Medulla oblongata (tissue), 1 donor: ENCODE measurements at regions not wholly inside any gene's neighbourhood (a gene's known extent, or its start where the extent isn't known, plus 50 kb on each side); places are given as distances from the start of the nearest gene placed in this dataset.

Experiments
- DNase-seq: peaks from one replicate; pipeline ENCODE4 v3.0.0-alpha.2; 2015; ENCODE audit errors: extremely low spot score

DNA sequence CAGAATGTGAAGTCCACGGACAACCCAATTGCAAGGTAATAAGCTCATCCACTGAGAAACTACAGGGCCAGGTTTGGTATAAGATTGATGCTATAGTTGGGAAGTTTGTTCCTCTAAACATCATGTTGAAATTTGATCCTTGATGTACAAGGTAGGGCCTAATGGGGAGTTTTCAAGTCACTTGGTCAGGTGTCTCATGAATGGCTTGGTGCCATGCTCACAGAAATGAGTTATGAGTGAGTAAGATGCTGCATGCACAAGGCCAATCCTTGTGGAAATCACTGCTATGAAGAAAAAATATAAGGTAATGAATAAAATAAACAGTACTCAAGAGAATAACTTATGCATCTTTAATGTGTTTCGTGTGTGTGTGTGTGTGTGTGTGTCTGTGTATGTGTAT is 1891.2 kb downstream of the NCAM2 start:
- DNase-seq, result no peak

- no peak for DNase-seq
These were observed 1892.4 kb downstream of the NCAM2 start for GRCh38 chr21:22890656-22891055.

DNA sequence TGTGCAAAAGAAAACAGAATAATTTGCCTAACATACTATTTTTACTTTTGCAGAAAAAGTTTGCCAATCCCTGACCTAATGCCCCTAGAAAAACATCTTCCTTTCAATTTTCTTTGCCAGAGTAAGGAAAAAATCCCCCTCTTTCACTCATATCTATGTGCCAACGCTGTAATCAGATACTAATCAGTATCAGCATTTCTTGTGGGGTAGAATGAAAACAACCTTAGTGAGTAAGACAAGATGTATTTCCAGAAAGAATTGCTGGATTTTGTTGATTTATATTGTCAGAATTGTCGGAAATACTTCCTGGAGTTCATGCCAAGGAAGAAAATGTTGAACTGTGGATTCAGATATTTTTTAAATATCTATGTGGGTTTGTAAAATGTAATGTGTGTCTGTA is 1893.8 kb downstream of the NCAM2 start:
- DNase-seq, result no peak

DNA sequence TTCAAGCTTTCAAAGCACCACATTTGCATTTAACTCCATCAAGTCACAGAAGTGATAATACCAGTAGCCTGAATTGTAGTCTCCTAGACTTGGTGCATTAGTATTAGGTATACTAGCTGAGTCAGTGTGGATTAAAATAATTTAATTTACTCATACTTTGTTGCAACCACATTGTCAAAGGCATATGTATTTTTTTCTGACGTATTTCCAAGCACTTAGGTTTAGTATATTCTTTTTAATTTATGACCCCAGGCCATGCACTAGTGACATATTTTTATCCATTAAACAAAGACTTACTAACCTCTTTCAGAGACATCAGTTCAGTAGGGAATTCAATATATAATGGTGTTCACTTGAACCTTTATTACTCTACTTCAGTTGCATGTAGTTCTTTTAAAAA is 1894.5 kb downstream of the NCAM2 start:
- DNase-seq, result no peak

DNA sequence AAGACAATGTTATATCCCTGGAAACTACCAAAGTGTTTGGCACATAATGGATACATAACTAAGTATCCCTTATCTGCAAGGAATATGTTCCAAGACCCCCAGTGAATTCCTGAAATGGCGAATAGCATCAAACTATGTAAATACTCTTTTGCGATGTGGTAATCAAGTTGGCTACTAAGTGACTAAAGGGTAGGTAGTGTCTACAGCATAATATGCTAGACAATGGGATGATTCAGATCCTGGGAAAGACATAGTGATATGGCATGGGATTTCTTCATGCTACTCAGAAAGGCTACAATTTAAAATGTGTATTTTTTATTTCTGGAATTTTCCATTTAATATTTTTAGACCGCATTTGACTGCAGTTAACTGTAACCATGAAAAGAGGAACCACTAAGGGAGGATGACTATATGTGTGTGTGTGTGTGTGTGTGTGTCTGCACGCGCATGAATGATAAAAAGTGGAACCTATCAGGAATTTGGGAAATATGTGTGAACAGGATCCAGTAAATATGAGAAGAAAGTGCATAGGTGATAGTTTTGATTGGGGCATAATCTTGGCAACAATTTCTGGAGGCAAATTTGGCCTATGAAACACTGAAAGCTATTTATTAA is 1899.9 kb downstream of the NCAM2 start:
- no peak for DNase-seq

DNA sequence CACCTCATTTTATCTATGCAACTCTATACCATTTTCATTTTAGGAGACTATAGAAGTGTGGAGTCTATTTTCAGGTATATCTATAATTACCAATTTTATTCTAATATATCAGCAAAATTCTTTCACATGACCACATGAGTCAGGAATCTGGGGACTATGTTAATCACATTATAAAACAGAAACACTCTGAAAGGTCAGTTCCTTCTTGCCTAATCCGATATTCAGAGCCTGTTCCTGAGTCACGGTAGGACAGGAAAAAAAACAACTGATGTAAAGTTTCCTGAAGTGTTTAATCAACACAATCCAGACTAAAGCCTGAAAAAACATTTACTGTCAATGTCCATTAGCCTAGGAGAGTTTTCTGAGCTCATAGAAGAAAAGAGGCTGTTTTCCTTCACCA is 1902.3 kb downstream of the NCAM2 start:
- DNase-seq, result no peak

- no peak for DNase-seq
These were observed 1905.6 kb downstream of the NCAM2 start for GRCh38 chr21:22903851-22904250.

DNA sequence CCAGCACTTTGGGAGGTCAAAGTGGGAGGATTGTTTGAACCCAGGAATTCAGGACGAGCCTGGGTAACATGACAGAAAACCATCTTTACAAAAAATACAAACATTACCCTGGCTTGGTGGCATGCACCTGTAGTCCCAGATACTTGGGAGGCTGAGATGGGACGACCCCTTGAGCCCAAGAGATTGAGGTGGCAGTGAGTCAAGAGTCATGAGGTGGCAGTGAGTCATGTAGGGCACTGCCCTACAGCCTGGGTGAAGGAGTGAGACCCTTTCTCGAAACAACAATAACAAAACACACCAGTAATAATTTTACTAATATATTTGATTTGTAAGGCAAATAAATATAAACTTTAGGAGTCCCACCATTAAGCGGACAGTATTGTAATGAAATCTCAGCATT is 1906.2 kb downstream of the NCAM2 start:
- DNase-seq, result no peak

GRCh38 chr21:22925032-22925431 is 1926.8 kb downstream of the NCAM2 start:
- DNase-seq, result no peak

DNA sequence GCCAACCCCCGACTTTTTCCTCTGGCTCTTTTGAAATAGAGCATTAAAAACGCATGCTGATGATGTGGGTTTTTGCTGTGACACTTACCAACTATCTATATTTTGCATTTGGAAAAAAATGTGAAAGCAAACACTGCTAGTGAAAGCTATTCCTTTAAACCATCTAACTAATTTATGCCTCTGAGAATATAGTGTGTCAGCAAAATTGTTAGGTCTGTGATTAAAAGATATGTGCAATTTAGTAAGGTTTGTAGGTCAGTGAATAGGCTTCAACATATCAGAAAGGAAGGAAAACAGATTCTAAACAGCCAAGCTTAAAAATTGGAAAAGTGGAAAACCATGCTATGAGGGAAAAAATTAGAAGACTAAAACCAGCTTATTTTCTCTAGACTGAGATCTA is 1929.3 kb downstream of the NCAM2 start:
- no peak for DNase-seq

GRCh38 chr21:22941779-22942490 is 1943.7 kb downstream of the NCAM2 start:
- no peak for DNase-seq

DNA sequence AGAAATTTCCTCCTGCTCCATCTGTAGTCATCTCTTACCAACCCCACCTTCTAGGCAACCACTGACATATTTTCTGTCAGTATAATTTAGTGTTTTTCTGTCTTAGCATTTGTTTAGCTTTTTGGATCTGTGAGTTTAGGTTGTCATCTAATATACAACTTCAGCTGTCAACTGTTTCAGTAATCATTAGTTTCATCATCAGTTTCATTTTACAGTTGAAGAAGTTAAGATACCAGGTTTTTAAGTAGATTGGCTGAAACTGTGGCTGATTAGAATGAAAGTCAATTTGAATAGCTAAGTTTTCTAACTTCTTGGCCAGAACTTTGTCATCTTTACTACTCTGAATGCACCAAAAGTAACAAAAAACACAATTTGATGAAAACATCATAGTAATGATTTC is 1957.3 kb downstream of the NCAM2 start:
- no peak for DNase-seq

DNA sequence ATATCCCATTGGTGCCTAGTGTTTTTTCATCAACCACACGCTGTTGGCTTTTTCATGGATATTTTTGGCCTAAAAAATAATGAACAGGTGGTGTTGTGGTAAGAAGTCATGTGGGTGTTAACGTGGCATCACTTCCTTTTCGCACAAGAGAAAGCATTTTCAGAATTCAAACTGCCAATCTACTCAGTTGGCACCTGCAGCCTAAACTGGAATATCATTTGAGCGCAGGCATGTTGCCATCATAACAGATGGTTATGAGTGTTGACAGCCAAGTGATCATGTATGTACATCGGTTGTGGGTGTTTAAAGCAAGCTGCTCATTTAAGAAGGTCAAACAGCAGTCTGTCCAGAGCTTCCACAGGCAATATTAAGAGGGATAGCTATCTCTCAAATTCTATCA is 1963.0 kb downstream of the NCAM2 start:
- no peak for DNase-seq

- no peak for DNase-seq
These were observed 1967.4 kb downstream of the NCAM2 start for GRCh38 chr21:22965455-22966135.

DNA sequence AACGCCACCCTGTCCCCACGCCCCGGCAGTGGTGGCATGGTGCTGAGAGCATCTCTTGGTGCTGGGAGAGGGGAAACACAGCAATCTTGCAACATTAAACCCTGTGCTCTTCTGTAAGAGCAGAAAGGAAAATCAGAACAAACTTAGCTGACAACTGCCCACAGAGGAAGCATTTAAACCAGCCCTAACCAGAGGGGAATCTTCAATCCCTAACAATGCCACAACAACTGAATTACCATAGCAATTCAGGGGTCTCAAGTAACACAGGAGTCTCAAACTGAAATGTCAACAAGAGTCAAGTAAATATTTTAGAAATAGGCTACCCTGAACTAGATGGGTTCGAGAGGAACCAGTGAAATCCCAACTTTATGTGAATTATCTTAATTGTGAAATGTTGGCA is 1983.6 kb downstream of the NCAM2 start:
- DNase-seq, result no peak

DNA sequence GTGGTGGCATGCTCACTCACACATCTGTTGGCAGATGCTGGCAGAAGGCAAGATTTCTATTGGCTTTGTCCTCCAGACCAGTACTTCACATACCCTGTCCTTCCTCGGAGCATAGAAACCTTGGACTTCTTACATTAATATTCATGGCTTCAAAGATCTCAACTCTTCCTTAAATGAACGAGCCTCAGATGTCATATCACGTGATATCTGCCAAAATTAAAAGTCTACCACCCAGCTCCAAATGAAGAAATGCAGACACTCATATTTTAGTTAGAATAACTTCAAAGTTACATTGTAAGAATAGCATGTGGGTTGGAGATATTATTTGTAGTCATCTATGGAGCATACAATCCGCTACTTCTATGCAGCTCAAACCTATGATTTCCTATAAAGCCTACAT is 1994.9 kb downstream of the NCAM2 start:
- DNase-seq, result no peak

GRCh38 chr21:22993822-22994574 is 1995.8 kb downstream of the NCAM2 start:
- no peak for DNase-seq

DNA sequence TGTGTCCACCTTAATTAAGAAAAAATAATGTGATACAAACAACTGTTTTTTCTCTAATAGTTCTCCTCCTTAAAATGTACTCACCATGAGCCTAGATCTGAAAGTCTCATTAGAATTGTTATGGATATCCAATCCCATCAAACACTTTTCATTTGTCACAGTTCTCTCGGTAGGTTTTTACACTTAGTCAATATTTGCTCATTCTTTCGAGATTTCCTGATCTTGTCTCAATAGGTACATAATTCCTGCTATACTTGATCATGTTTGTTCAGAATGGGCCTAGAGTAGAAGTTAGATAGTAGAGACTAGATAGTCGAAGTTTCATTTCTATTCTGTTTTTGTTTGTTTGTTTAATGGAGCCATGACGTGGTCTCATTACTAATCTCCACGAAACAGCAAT is 2005.7 kb downstream of the NCAM2 start:
- DNase-seq, result no peak

GRCh38 chr21:23008601-23009202 is 2010.5 kb downstream of the NCAM2 start:
- DNase-seq, result no peak

DNA sequence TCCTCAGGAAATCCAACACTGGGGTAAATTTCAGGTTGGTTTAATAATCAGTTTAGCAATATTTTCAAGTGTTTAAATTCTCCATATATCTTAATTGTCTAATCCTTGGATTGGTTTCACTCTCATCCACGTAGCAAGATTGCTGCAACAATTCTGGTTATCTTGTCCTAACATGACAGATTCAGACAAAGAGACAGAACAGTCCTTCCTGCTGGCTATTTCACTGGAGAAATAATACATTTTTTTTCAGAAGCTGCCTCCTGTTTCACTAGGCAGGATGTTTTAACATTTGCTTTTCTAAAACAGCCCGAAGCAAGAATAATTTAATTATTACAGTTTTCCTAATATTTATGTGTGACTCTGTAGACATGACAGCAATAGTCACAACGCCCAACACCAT is 2011.2 kb downstream of the NCAM2 start:
- DNase-seq, result no peak

DNA sequence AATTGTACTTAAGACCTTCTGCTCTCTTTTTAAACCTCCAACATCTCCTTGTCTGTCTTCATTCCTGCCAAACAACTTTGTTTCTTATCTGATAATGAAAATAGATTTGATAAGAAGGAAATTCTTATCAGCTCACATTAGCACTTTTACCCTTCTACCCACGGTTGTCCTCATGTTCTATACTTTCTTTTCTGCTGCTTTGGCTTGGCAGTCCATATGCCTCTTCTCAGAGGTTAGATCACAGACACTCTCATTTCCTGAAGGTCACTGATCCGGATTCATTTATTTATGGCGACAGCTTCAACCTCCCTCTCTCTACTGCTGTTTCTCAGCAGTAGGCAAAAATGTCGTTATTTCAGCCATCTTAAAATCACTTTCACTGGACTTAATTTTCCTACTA is 2015.8 kb downstream of the NCAM2 start:
- DNase-seq, result no peak

GRCh38 chr21:23016617-23017016 is 2018.4 kb downstream of the NCAM2 start:
- peak; percentile 32 for DNase-seq
